Parathyroid adenoma (tissue), 2 donors: ENCODE measurements at regions not wholly inside any gene's neighbourhood (a gene's known extent, or its start where the extent isn't known, plus 50 kb on each side); places are given as distances from the start of the nearest gene placed in this dataset.

ENCODE experiments used
- H2AFZ ChIP-seq: fragments of 300-600 bp; sonication (generic); one replicate; pipeline ENCODE4 v1.7.0; 2017; ENCODE audit warnings: antibody characterized with exemption, mild to moderate bottlenecking
- H3K27ac ChIP-seq: fragments of 300-600 bp; sonication (generic); one replicate; pipeline ENCODE4 v1.7.0; 2017
- H3K27me3 ChIP-seq: fragments of 300-600 bp; sonication (generic); one replicate; pipeline ENCODE4 v1.7.0; 2017; ENCODE audit warnings: low read length; ENCODE audit not compliant: control insufficient read depth, insufficient read depth
- H3K36me3 ChIP-seq: fragments of 300-600 bp; sonication (generic); one replicate; pipeline ENCODE4 v1.7.0; 2017; ENCODE audit warnings: low read length; ENCODE audit not compliant: control insufficient read depth, insufficient read depth
- H3K4me1 ChIP-seq: fragments of 300-600 bp; sonication (generic); one replicate; pipeline ENCODE4 v1.7.0; 2017; ENCODE audit warnings: control low read depth
- H3K4me2 ChIP-seq: fragments of 300-600 bp; sonication (generic); one replicate; pipeline ENCODE4 v1.7.0; 2017; ENCODE audit warnings: low read length
- H3K4me3 ChIP-seq: fragments of 300-600 bp; sonication (generic); one replicate; pipeline ENCODE4 v1.7.0; 2017; ENCODE audit warnings: low read depth, low read length
- H3K79me2 ChIP-seq: fragments of 300-600 bp; sonication (generic); one replicate; pipeline ENCODE4 v1.7.0; 2017; ENCODE audit warnings: control low read depth
- H3K9ac ChIP-seq: fragments of 300-600 bp; sonication (generic); one replicate; pipeline ENCODE4 v1.7.0; 2017; ENCODE audit warnings: mild to moderate bottlenecking
- H3K9me3 ChIP-seq: fragments of 300-600 bp; sonication (generic); one replicate; pipeline ENCODE4 v1.7.0; 2017; ENCODE audit warnings: low read length; ENCODE audit not compliant: control insufficient read depth
- CTCF ChIP-seq: fragments of 300-600 bp; sonication (generic); IDR thresholded peaks from one replicate; pipeline ENCODE4 v1.7.0; 2017; ENCODE audit warnings: antibody characterized with exemption, mild to moderate bottlenecking
- donor health status: primary hyperparathyroidism.

- Histone ChIP-seq H3K79me2 (no peaks in the 10 kb centered on the region), H3K4me2 (no peak overlapping the region), H3K27ac (no peak overlapping the region), H3K4me3 (no peak overlapping the region), H3K9me3 (no peaks in the 10 kb centered on the region), H3K36me3 (no peaks in the 10 kb centered on the region), H3K27me3 (no peaks in the 10 kb centered on the region), H3K9ac (no peak overlapping the region), H3K4me1 (no peaks in the 10 kb centered on the region), H2AFZ (no peak overlapping the region)
- no peak for TF ChIP-seq CTCF
Measured at GRCh38 chr1:29424266-29424665, 187.9 kb downstream of the PTPRU start.

- Histone ChIP-seq H3K36me3 (no peaks in the 10 kb centered on the region), H3K4me3 (no peak overlapping the region), H3K4me1 (no peaks in the 10 kb centered on the region), H2AFZ (no peak overlapping the region), H3K4me2 (no peak overlapping the region), H3K79me2 (no peaks in the 10 kb centered on the region), H3K27ac (no peak overlapping the region), H3K27me3 (no peaks in the 10 kb centered on the region), H3K9me3 (no peaks in the 10 kb centered on the region), H3K9ac (no peak overlapping the region)
- no peak for TF ChIP-seq CTCF
Measured at GRCh38 chr1:29420202-29420601, 183.9 kb downstream of the PTPRU start.

- Histone ChIP-seq H3K27ac (no peak overlapping the region), H3K9me3 (no peaks in the 10 kb centered on the region), H3K9ac (no peak overlapping the region), H3K4me1 (no peaks in the 10 kb centered on the region), H2AFZ (no peak overlapping the region), H3K79me2 (no peaks in the 10 kb centered on the region), H3K27me3 (no peaks in the 10 kb centered on the region), H3K4me2 (no peak overlapping the region), H3K36me3 (no peaks in the 10 kb centered on the region), H3K4me3 (no peak overlapping the region)
- TF ChIP-seq CTCF, result no peak
Measured at GRCh38 chr1:29417971-29418370, 181.6 kb downstream of the PTPRU start.

GRCh38 chr1:29417147-29417858, 181.0 kb downstream of the PTPRU start:
- no peak for TF ChIP-seq CTCF
- H3K79me2 ChIP-seq, result no peaks in the 10 kb centered on the region
- H3K36me3 ChIP-seq, result no peaks in the 10 kb centered on the region
- no peaks in the 10 kb centered on the region for H3K4me1 ChIP-seq
- no peak overlapping the region for H3K9ac ChIP-seq
- H3K9me3 ChIP-seq, result no peaks in the 10 kb centered on the region
- no peak overlapping the region for H2AFZ ChIP-seq
- H3K27me3 ChIP-seq, result no peaks in the 10 kb centered on the region
- no peak overlapping the region for H3K4me3 ChIP-seq
- no peak overlapping the region for H3K27ac ChIP-seq
- no peak overlapping the region for H3K4me2 ChIP-seq
